CD4-positive, alpha-beta memory T cell (primary cell): ENCODE measurements at regions not wholly inside any gene's neighbourhood (a gene's known extent, or its start where the extent isn't known, plus 50 kb on each side); places are given as distances from the start of the nearest gene placed in this dataset.

Experiments
- CTCF ChIA-PET: fragments of 350-600 bp; sonication (Branson Sonifier 250); formaldehyde crosslinking; loops from one replicate; lab custom pipeline; 2021; ENCODE audit warnings: inconsistent platforms; ENCODE audit not compliant: partially characterized antibody; lab: Charles Lee
- POLR2A ChIA-PET: fragments of 350-600 bp; sonication (Branson Sonifier 250); formaldehyde crosslinking; loops from one replicate; lab custom pipeline; 2021; ENCODE audit not compliant: partially characterized antibody; lab: Charles Lee
- DNase-seq, 5 donors: peaks; one replicate each; pipeline versions ENCODE4 v3.0.0 to v3.0.0-alpha.2; 2020 to 2022; ENCODE audit warnings: mixed read lengths in 1 of 5
- H3K27ac ChIP-seq: one replicate; pipeline ENCODE4 v1.7.0; 2013; ENCODE audit warnings: low read depth, low read length
- H3K27me3 ChIP-seq: 2 replicates; pipeline ENCODE4 v1.7.0; 2013; ENCODE audit warnings: mild to moderate bottlenecking, low read length, moderate library complexity; ENCODE audit not compliant: insufficient read depth
- H3K36me3 ChIP-seq: 2 replicates; pipeline ENCODE4 v1.7.0; 2013; ENCODE audit warnings: mild to moderate bottlenecking, low read length, moderate library complexity; ENCODE audit not compliant: insufficient read depth
- H3K4me1 ChIP-seq: 2 replicates; pipeline ENCODE4 v1.7.0; 2013; ENCODE audit warnings: mild to moderate bottlenecking, low read length, moderate library complexity; ENCODE audit not compliant: insufficient read depth
- H3K4me3 ChIP-seq, 2 donors: one replicate each; pipeline ENCODE4 v1.7.0; 2013; ENCODE audit warnings: low read length in 2 of 2, mild to moderate bottlenecking in 1 of 2
- H3K9me3 ChIP-seq, 2 donors: one replicate each; pipeline ENCODE4 v1.7.0; 2013; ENCODE audit warnings: low read length in 2 of 2, control low read depth in 1 of 2; ENCODE audit not compliant: control insufficient read depth in 1 of 2
- H3K27ac Mint-ChIP-seq, 7 donors: one replicate each; pipeline ENCODE4 v1.8.0; 2020 to 2021; ENCODE audit warnings: mixed read lengths in 7 of 7, mild to moderate bottlenecking in 6 of 7, inconsistent platforms in 3 of 7, moderate library complexity in 3 of 7
- H3K27me3 Mint-ChIP-seq, 2 donors: one replicate each; pipeline ENCODE4 v1.8.0; 2020 to 2021; ENCODE audit warnings: mixed read lengths in 2 of 2
- H3K36me3 Mint-ChIP-seq, 2 donors: one replicate each; pipeline ENCODE4 v1.8.0; 2020 to 2021; ENCODE audit warnings: mixed read lengths in 2 of 2, inconsistent platforms in 1 of 2, mild to moderate bottlenecking in 1 of 2
- H3K4me1 Mint-ChIP-seq, 4 donors: one replicate each; pipeline ENCODE4 v1.8.0; 2020 to 2021; ENCODE audit warnings: mixed read lengths in 4 of 4, mild to moderate bottlenecking in 1 of 4
- H3K4me3 Mint-ChIP-seq, 8 donors: one replicate each; pipeline ENCODE4 v1.8.0; 2020 to 2021; ENCODE audit warnings: mixed read lengths in 8 of 8, mild to moderate bottlenecking in 7 of 8, moderate library complexity in 6 of 8, inconsistent platforms in 3 of 8
- H3K9me3 Mint-ChIP-seq, 8 donors: one replicate each; pipeline ENCODE4 v1.8.0; 2020 to 2021; ENCODE audit warnings: mixed read lengths in 8 of 8, mild to moderate bottlenecking in 5 of 8, inconsistent platforms in 3 of 8, moderate library complexity in 1 of 8
- intact Hi-C: fragments of 100-400 bp; cut with micrococcal nuclease; formaldehyde crosslinking; loops from one replicate; pipeline ENCODE4 v1.15.1; 2023

DNA sequence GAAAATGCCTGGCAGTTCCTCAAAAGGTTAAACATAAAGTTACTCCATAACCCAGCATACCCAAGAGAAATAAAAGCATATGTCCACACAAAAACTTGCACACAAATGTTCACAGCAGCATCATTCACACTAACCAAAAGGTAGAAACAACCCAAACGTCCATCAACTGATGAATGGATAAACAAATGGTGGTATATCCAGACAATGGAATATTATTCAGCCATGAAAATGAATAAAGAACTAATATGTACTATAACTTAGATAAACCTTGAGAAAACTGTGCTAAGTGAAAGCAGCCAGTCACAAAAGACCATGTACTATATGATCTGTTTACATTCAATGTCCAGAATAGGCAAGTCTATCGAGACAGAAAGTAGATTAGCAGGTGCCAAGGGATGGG, 60.4 kb downstream of the CAMK2N1 start:
- intact Hi-C loops, result no loop called here
- Histone ChIP-seq H3K9me3 (no peaks in the 10 kb centered on the region), H3K4me3 (no peak overlapping the region), H3K27ac (no peak overlapping the region), H3K27me3 (no peaks in the 10 kb centered on the region), H3K4me1 (no peaks in the 10 kb centered on the region), H3K36me3 (no peaks in the 10 kb centered on the region)
- H3K27ac Mint-ChIP-seq, result no peak overlapping the region
- no peak overlapping the region for H3K4me3 Mint-ChIP-seq
- H3K9me3 Mint-ChIP-seq, result peaks cover 0 to 48% (median 30%) of the 10 kb centered on the region in 8 donors
- peaks cover 15 to 36% of the 10 kb centered on the region in 2 donors for H3K27me3 Mint-ChIP-seq
- CTCF ChIA-PET, result no interaction called here
- DNase-seq, result no peak
- H3K36me3 Mint-ChIP-seq, result peaks cover 3 to 6% of the 10 kb centered on the region in 2 donors
- POLR2A ChIA-PET, result no interaction called here
- H3K4me1 Mint-ChIP-seq, result no peaks in the 10 kb centered on the region

GRCh38 chr1:20423169-20423795, 62.7 kb downstream of the CAMK2N1 start:
- Histone ChIP-seq H3K27ac (no peak overlapping the region), H3K4me1 (no peaks in the 10 kb centered on the region), H3K4me3 (no peak overlapping the region), H3K9me3 (no peaks in the 10 kb centered on the region), H3K36me3 (no peaks in the 10 kb centered on the region), H3K27me3 (peaks cover 4% of the 10 kb centered on the region)
- no peak overlapping the region for H3K4me3 Mint-ChIP-seq
- H3K36me3 Mint-ChIP-seq, result peaks cover 3 to 6% of the 10 kb centered on the region in 2 donors
- peaks cover 25 to 28% of the 10 kb centered on the region in 2 donors for H3K27me3 Mint-ChIP-seq
- no peak for DNase-seq
- no peak overlapping the region for H3K27ac Mint-ChIP-seq
- intact Hi-C loops, result no loop called here
- H3K9me3 Mint-ChIP-seq, result peaks cover 0 to 57% (median 36%) of the 10 kb centered on the region in 8 donors
- no peaks in the 10 kb centered on the region for H3K4me1 Mint-ChIP-seq
- ChIA-PET CTCF (no interaction called here), POLR2A (no interaction called here)

DNA sequence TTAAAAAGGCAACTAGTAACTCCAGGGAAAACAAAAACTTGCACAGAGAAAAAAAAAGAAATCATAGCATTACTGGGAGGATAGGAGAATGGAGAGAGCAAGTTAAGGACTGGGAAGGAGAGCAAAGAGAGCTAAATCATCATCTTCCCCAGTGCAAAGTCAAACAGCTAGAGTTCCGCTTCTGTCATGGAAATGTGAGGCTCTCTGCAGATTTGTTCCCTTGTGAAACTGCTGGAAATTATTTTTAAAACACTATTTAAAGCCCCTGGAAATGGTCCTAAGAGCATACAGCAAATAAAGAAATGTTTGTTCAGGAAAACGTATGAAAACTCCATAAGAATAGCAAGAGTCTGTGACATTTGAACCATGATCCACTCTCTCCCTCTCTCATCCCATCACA, 64.6 kb downstream of the CAMK2N1 start:
- no peak overlapping the region for H3K4me3 Mint-ChIP-seq
- no peak overlapping the region for H3K4me3 ChIP-seq
- H3K4me1 Mint-ChIP-seq, result no peaks in the 10 kb centered on the region
- DNase-seq, result no peak
- H3K9me3 Mint-ChIP-seq, result peaks cover 0 to 57% (median 36%) of the 10 kb centered on the region in 8 donors
- intact Hi-C loops, result no loop called here
- peaks cover 4% of the 10 kb centered on the region for H3K27me3 ChIP-seq
- H3K9me3 ChIP-seq, result no peaks in the 10 kb centered on the region
- no peaks in the 10 kb centered on the region for H3K4me1 ChIP-seq
- ChIA-PET POLR2A (no interaction called here), CTCF (interaction anchor here (1.2 kb wide), 1 partner anchor 10 kb away, joined by 4 read pairs; no protein-coding TSS in a partner anchor)
- peaks cover 26% of the 10 kb centered on the region in 2 donors for H3K27me3 Mint-ChIP-seq
- peaks cover 3 to 6% of the 10 kb centered on the region in 2 donors for H3K36me3 Mint-ChIP-seq
- no peak overlapping the region for H3K27ac Mint-ChIP-seq
- H3K27ac ChIP-seq, result no peak overlapping the region
- no peaks in the 10 kb centered on the region for H3K36me3 ChIP-seq

DNA sequence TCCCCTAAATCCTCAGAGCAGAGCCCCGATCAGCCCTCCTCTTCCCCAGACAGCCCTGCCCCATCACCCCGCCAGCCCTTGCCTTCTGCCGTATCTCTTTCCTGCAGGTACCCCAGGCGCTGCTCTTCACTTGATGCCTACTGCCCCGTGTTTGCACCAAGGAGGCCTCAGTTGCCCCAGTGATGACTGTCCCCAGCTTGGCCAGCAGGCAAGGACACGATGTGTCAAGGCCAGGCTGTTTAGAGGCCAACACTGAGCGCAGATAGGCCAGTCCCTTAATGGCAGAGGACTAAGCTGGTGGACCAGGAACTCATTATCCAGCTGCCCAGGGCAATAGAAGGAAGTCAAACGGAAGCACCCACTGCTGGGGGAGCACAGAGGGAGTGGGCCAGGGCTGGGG, 68.4 kb downstream of the CAMK2N1 start:
- Histone ChIP-seq H3K4me1 (no peaks in the 10 kb centered on the region), H3K27me3 (peaks cover 4% of the 10 kb centered on the region), H3K4me3 (no peak overlapping the region), H3K9me3 (no peaks in the 10 kb centered on the region), H3K27ac (no peak overlapping the region), H3K36me3 (no peaks in the 10 kb centered on the region)
- intact Hi-C loops, result no loop called here
- peaks cover 0 to 27% (median 20%) of the 10 kb centered on the region in 8 donors for H3K9me3 Mint-ChIP-seq
- H3K4me3 Mint-ChIP-seq, result no peak overlapping the region
- ChIA-PET CTCF (no interaction called here), POLR2A (no interaction called here)
- H3K27me3 Mint-ChIP-seq, result peaks cover 25% of the 10 kb centered on the region in 2 donors
- peaks cover 0 to 2% of the 10 kb centered on the region in 2 donors for H3K36me3 Mint-ChIP-seq
- no peaks in the 10 kb centered on the region for H3K4me1 Mint-ChIP-seq
- DNase-seq, result peak in 1 of 5 donors; percentile 33
- H3K27ac Mint-ChIP-seq, result no peak overlapping the region

- Histone ChIP-seq H3K27ac (no peak overlapping the region), H3K36me3 (no peaks in the 10 kb centered on the region), H3K4me3 (no peak overlapping the region), H3K27me3 (peaks cover 4% of the 10 kb centered on the region), H3K4me1 (no peaks in the 10 kb centered on the region), H3K9me3 (no peaks in the 10 kb centered on the region)
- intact Hi-C loops, result no loop called here
- Mint-ChIP-seq H3K9me3 (peaks cover 0 to 18% (median 13%) of the 10 kb centered on the region in 8 donors), H3K4me3 (no peak overlapping the region), H3K4me1 (no peaks in the 10 kb centered on the region), H3K27ac (no peak overlapping the region), H3K36me3 (no peaks in the 10 kb centered on the region), H3K27me3 (peaks cover 25% of the 10 kb centered on the region in 2 donors)
- no peak for DNase-seq
- ChIA-PET POLR2A (no interaction called here), CTCF (no interaction called here)
Measured at GRCh38 chr1:20416706-20417105, 69.3 kb downstream of the CAMK2N1 start.

DNA sequence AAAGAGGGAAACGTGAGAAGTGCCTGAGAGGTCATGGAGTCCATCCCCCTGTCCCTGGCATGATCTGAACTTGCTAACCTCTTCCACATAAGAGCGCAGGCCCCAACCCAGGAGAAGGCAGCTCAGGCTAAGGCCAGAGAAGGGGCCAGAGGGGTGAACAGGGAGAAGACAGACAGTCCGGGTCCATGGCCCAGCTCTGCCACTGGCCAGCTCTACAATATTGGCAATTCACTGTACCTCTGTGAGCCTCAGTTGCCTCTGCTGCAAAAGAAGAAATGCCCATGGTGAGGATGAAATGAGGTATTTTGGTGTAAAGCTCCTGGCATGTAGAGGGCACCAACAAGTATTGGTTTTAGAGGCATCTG, 72.3 kb downstream of the CAMK2N1 start:
- Mint-ChIP-seq H3K4me1 (no peaks in the 10 kb centered on the region), H3K27ac (no peak overlapping the region), H3K27me3 (peaks cover 9 to 11% of the 10 kb centered on the region in 2 donors), H3K4me3 (no peak overlapping the region), H3K9me3 (peaks cover 0 to 2% (median 0%) of the 10 kb centered on the region in 8 donors), H3K36me3 (no peaks in the 10 kb centered on the region)
- Histone ChIP-seq H3K9me3 (no peaks in the 10 kb centered on the region), H3K36me3 (no peaks in the 10 kb centered on the region), H3K27ac (no peak overlapping the region), H3K27me3 (peaks cover under 1% of the 10 kb centered on the region), H3K4me3 (no peak overlapping the region), H3K4me1 (no peaks in the 10 kb centered on the region)
- ChIA-PET CTCF (no interaction called here), POLR2A (no interaction called here)
- intact Hi-C loops, result no loop called here
- DNase-seq, result no peak

DNA sequence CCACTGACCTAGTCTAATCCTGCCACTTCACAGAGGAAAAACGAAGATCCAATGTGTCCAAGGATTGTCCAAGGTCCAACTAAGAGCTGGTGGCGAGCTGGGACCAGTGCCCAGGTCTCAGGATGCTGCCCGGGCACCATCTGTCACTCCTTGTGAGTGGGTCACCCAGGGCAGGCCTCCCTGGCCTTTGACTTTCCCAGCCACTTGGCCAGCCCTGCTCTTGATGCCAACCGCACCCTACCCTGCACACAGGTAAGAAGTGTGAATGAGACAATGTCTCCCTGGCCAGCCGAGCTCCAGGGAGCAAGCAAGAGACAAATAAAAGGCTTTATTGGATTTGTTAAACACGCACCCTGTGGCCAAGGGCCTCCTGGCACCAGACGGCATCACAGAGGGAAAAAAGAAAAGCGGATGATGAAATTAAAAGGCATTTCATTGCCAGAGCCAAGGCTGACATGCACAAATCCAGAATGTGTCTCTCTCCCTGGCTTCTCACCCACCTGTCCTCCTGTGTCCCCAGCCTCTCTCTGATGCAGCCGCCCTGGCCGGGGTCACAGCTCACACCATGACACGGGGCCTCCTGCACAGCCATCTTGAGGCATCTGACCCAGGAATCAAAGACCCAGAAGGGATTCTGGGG, 72.8 kb downstream of the CAMK2N1 start:
- H3K27ac ChIP-seq, result no peak overlapping the region
- CTCF ChIA-PET, result no interaction called here
- no peaks in the 10 kb centered on the region for H3K27me3 ChIP-seq
- no peaks in the 10 kb centered on the region for H3K36me3 Mint-ChIP-seq
- no peak overlapping the region for H3K27ac Mint-ChIP-seq
- no peaks in the 10 kb centered on the region for H3K4me1 ChIP-seq
- peaks cover 0 to 2% (median 0%) of the 10 kb centered on the region in 8 donors for H3K9me3 Mint-ChIP-seq
- no peaks in the 10 kb centered on the region for H3K36me3 ChIP-seq
- intact Hi-C loops, result no loop called here
- no peaks in the 10 kb centered on the region for H3K4me1 Mint-ChIP-seq
- POLR2A ChIA-PET, result no interaction called here
- H3K27me3 Mint-ChIP-seq, result peaks cover 6 to 9% of the 10 kb centered on the region in 2 donors
- no peak for DNase-seq
- H3K4me3 ChIP-seq, result no peak overlapping the region
- H3K9me3 ChIP-seq, result no peaks in the 10 kb centered on the region
- H3K4me3 Mint-ChIP-seq, result no peak overlapping the region
